ENCODE measurements at regions not wholly inside any gene's neighbourhood (a gene's known extent, or its start where the extent isn't known, plus 50 kb on each side); places are given as distances from the start of the nearest gene placed in this dataset.

GRCh38 chr4:123455360-123455759, 58.8 kb downstream of the SPRY1 start:
- no peak for DNase-seq (ENCODE audit: low read depth, low spot score)
- no peak for TF ChIP-seq CTCF (IDR thresholded peaks at IDR 0.05; ENCODE audit: insufficient read depth, low read length, missing control alignments)
- no peak overlapping the region for H3K4me3 ChIP-seq (ENCODE audit: low read depth, low read length)
- ChIA-PET POLR2A (no interaction called here), CTCF (no interaction called here)

GRCh38 chr4:123462007-123462406, 65.4 kb downstream of the SPRY1 start:
- POLR2A ChIA-PET = no interaction called here
- no peak for DNase-seq (ENCODE audit: low read depth, low spot score)
- no peak for TF ChIP-seq CTCF (IDR thresholded peaks at IDR 0.05; ENCODE audit: insufficient read depth, low read length, missing control alignments)
- H3K4me3 ChIP-seq (ENCODE audit: low read depth, low read length) = no peak overlapping the region
- CTCF ChIA-PET = no interaction called here

GRCh38 chr4:123463869-123464268, 67.3 kb downstream of the SPRY1 start:
- H3K4me3 ChIP-seq (ENCODE audit: low read depth, low read length) = no peak overlapping the region
- ChIA-PET POLR2A (no interaction called here), CTCF (no interaction called here)
- no peak for DNase-seq (ENCODE audit: low read depth, low spot score)
- TF ChIP-seq CTCF (IDR thresholded peaks at IDR 0.05; ENCODE audit: insufficient read depth, low read length, missing control alignments) = no peak

- no peak for TF ChIP-seq CTCF (IDR thresholded peaks at IDR 0.05; ENCODE audit: insufficient read depth, low read length, missing control alignments)
Measured at GRCh38 chr4:123465416-123465815, 68.8 kb downstream of the SPRY1 start.

GRCh38 chr4:123466080-123466785, 69.6 kb downstream of the SPRY1 start:
- no peak for DNase-seq (ENCODE audit: low read depth, low spot score)
- ChIA-PET POLR2A (no interaction called here), CTCF (no interaction called here)
- TF ChIP-seq CTCF (IDR thresholded peaks at IDR 0.05; ENCODE audit: insufficient read depth, low read length, missing control alignments) = no peak
- no peak overlapping the region for H3K4me3 ChIP-seq (ENCODE audit: low read depth, low read length)

More at GRCh38 chr4:123465416-123465815, 68.8 kb downstream of the SPRY1 start:
- DNase-seq (ENCODE audit: low read depth, low spot score) = no peak
- ChIA-PET CTCF (no interaction called here), POLR2A (no interaction called here)
- no peak overlapping the region for H3K4me3 ChIP-seq (ENCODE audit: low read depth, low read length)

- no peak for TF ChIP-seq CTCF (IDR thresholded peaks at IDR 0.05; ENCODE audit: insufficient read depth, low read length, missing control alignments)
- CTCF ChIA-PET = interaction anchor here (1.1 kb wide), 1 partner anchor 11 kb away, joined by 3 read pairs; no protein-coding TSS in a partner anchor
- DNase-seq (ENCODE audit: low read depth, low spot score) = no peak
- POLR2A ChIA-PET = no interaction called here
- no peak overlapping the region for H3K4me3 ChIP-seq (ENCODE audit: low read depth, low read length)
Measured at GRCh38 chr4:123468479-123469031, 72.0 kb downstream of the SPRY1 start.
